HG02884 (cell line): ENCODE measurements at regions not wholly inside any gene's neighbourhood (a gene's known extent, or its start where the extent isn't known, plus 50 kb on each side); places are given as distances from the start of the nearest gene placed in this dataset.
"Not testable (repeated sequence)": the region's sequence is repeated elsewhere in the genome, so short reads cannot be mapped to it uniquely, and the experiment has no call there.

Source experiments
- ATAC-seq: cut with Tn5 transposase; IDR thresholded peaks from one replicate; pipeline ENCODE4 v1.9.1; 2021; ENCODE audit warnings: mild to moderate bottlenecking, moderate library complexity; ENCODE audit not compliant: unreplicated experiment

GRCh38 chrY:16490706-16491105 is 1389.3 kb downstream of the CDY2B start:
- ATAC-seq, result no peak

- ATAC-seq, result no peak
These were observed 1393.3 kb downstream of the CDY2B start for GRCh38 chrY:16486696-16487215.

DNA sequence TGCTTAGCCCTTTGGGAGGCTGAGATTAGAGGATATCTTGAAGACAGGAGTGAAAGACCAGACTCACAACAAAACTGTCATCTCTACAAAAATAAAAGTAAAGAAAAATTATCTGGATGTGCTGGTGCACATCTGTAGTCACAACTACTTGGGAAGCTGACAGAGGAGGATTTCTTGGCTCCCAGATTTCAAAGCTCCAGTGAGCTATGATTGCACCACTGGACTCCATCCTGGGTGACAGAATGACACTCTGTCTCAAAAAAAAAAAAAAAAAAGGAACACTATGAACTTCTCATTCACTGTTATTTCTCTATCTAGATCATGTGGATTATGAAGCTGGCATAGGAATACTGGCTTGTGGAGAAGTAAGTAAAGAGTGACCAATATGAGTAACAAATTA is 1400.0 kb downstream of the CDY2B start:
- no peak for ATAC-seq

GRCh38 chrY:16474053-16474452 is 1406.0 kb downstream of the CDY2B start:
- ATAC-seq, result no peak

- ATAC-seq, result no peak
These were observed 1425.2 kb downstream of the CDY2B start for GRCh38 chrY:16454799-16455198.

DNA sequence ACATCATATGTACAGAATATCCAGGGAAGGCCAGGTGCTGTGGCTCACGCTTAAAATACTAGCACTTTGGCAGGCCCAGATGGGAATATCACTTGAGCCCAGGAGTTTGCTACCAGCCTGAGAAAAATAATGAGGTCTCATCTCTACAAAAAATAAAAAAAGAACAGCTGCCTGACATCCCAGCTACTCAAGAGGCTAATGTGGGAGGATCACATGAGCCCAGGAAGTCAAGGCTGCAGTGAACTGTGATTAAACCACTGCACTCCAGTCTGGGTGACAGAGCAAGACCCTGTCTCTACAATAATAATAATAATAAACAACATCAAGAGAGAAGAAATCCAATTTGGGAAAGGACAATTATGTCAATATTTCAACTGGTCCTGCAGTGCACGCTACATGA is 1433.9 kb downstream of the CDY2B start:
- ATAC-seq, result no peak

DNA sequence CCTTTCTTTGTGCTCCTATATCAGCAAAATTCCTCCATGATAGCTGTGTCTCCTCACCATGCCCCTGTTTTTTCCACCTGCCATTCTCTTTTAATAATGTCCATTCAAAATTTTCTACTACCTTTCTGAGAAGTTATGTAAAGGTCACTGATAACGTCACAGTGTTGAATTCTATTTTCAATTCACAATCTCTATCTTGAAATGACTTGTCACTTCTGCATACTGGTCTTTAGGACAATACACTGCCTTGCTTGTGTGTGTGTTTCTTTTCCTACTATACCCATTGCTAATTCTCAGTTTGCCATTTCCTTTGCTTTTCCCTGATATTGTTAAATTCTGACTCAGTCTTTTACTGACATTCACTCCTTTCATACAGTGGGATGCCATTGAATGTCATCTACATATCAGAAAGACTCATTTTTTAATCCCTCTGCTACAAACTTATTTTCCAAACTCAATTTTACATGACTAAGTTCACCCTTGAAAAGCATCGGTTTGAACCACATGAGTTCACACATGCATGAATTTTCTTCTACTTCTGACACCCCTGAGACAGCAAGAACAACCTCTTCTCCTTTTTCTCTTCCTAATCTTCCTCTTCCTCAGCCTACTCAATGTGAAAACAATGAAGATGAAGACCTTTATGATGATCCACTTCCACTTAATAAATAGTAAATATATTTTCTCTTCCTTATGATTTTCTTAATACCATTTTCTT is 1470.7 kb downstream of the CDY2B start:
- ATAC-seq, result peak; percentile 85

GRCh38 chrY:16379458-16379857 is 1500.6 kb downstream of the CDY2B start:
- not testable (repeated sequence) for ATAC-seq

GRCh38 chrY:16341592-16341991 is 1538.4 kb downstream of the CDY2B start:
- ATAC-seq, result not testable (repeated sequence)

DNA sequence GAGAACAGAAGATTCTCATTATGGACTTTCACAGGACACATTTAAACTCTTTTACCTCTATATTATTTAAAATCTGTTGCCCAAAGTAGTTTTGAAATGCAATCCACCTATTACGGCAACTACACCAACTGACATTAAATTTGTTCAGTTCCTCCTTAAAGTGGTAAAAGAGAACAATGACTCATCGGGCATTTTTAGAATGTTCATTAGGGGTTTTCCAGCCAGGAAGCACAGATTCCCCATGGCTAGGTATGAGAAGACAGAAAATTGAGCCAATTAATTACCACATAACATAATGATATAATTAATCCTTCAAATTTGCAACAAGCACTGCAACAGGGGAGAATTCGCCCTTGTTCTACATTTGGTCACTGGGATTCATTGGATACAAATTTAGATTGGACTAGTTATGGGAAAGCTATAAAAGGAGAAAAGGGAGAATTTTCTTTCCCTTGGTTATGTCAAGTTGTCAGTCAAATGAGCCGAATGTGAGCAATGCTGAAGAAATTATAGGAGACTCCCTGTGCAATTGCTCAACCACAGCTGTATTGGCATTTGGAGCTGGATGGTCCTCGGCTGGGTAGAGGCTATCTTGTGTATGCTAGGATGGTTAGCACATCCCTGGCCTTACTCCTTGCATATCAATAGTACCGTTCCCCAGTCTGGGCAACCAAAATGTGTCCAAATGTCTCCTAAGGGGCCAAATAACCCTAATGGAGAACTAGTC is 1549.8 kb downstream of the CDY2B start:
- ATAC-seq, result not testable (repeated sequence)

- not testable (repeated sequence) for ATAC-seq
These were observed 1550.7 kb downstream of the CDY2B start for GRCh38 chrY:16329135-16329820.
